Stomach (tissue), 8 donors: ENCODE measurements at regions not wholly inside any gene's neighbourhood (a gene's known extent, or its start where the extent isn't known, plus 50 kb on each side); places are given as distances from the start of the nearest gene placed in this dataset.

Experiments
- DNase-seq, 2 donors: peaks; one replicate each; pipeline versions ENCODE4 v3.0.0 to v3.0.0-alpha.2; 2013 to 2019
- H3K27ac ChIP-seq, 5 donors: fragments of 200-600 bp in 4 of 5; sonication (generic) in 4 of 5; one replicate each; pipeline ENCODE4 v1.5.1; 2013 to 2019; ENCODE audit warnings: mild to moderate bottlenecking in 1 of 5, moderate library complexity in 1 of 5
- H3K27me3 ChIP-seq, 3 donors: fragments of 200-600 bp; sonication (generic); one replicate each; pipeline ENCODE4 v1.5.1; 2017 to 2019; ENCODE audit warnings: mixed run types in 1 of 3
- H3K36me3 ChIP-seq, 4 donors: fragments of 200-600 bp; sonication (generic); 1 replicate in 3 of 4; 2 replicates in 1 of 4; pipeline ENCODE4 v1.5.1; 2016 to 2019
- H3K4me1 ChIP-seq, 4 donors: fragments of 200-600 bp; sonication (generic); one replicate each; pipeline ENCODE4 v1.5.1; 2016 to 2019
- H3K4me3 ChIP-seq, 4 donors: fragments of 200-600 bp; sonication (generic) in 3 of 4; one replicate each; pipeline ENCODE4 v1.5.1; 2016 to 2019; ENCODE audit warnings: mild to moderate bottlenecking in 1 of 4
- H3K9me3 ChIP-seq, 4 donors: fragments of 200-600 bp; sonication (generic); one replicate each; pipeline ENCODE4 v1.5.1; 2016 to 2019
- CTCF ChIP-seq, 7 experiments: fragments of 450-650 bp in 4 of 7; fragments of 200-600 bp in 3 of 7; sonication (generic) in 3 of 7; IDR thresholded peaks; one replicate each; pipeline ENCODE4 v1.5.1; 2016 to 2019; ENCODE audit warnings: antibody characterized with exemption in 7 of 7, control low read depth in 2 of 7, mild to moderate bottlenecking in 1 of 7
- EP300 ChIP-seq: sonication (generic); formaldehyde crosslinking; IDR thresholded peaks from one replicate; pipeline ENCODE4 v1.6.1; 2017; ENCODE audit warnings: antibody characterized with exemption
- POLR2A ChIP-seq, 4 donors: fragments of 450-650 bp; IDR thresholded peaks; one replicate each; pipeline ENCODE4 v1.6.1; 2016; ENCODE audit warnings: antibody characterized with exemption in 4 of 4, control low read depth in 2 of 4, mild to moderate bottlenecking in 1 of 4, moderate library complexity in 1 of 4
- POLR2AphosphoS5 ChIP-seq, 3 donors: sonication (generic); formaldehyde crosslinking; IDR thresholded peaks; one replicate each; pipeline ENCODE4 v1.6.1; 2016; ENCODE audit warnings: antibody characterized with exemption in 3 of 3
- WGBS, 5 donors: extraction: QIAGEN DNeasy Blood & Tissue Kit in 3 of 5; methylation state at CpG; one replicate each; pipeline versions ENCODE4 v1.1.5 to v1.1.7; 2013 to 2018; 5-methylcytosine and 5-hydroxymethylcytosine counted together
- intact Hi-C: fragments of 100-400 bp; cut with DNase I; formaldehyde crosslinking; loops from one replicate; pipeline ENCODE4 v1.15.1; 2023; ENCODE audit warnings: low total_unique reads
- donor health status: healthy with polysubstance abuse.
- donor health status: Bipolar disorder and iron deficiency.
- donor health status: healthy.

- no peaks in the 10 kb centered on the region for H3K27me3 ChIP-seq
- H3K27ac ChIP-seq = no peak overlapping the region
- no peak overlapping the region for H3K4me3 ChIP-seq
- intact Hi-C loops = no loop called here
- peaks cover 0 to 9% (median 0%) of the 10 kb centered on the region in 4 donors for H3K9me3 ChIP-seq
- DNase-seq = no peak
- H3K36me3 ChIP-seq = no peaks in the 10 kb centered on the region
- H3K4me1 ChIP-seq = no peaks in the 10 kb centered on the region
- TF ChIP-seq CTCF (IDR thresholded peaks at IDR 0.05) = no peak
- no peak for TF ChIP-seq EP300
- no peak for TF ChIP-seq POLR2AphosphoS5 (IDR thresholded peaks at IDR 0.05)
- no peak for TF ChIP-seq POLR2A (IDR thresholded peaks at IDR 0.05)
Observed at GRCh38 chr5:63374085-63374484, 588.2 kb downstream of the HTR1A start.

- no peaks in the 10 kb centered on the region for H3K9me3 ChIP-seq
- TF ChIP-seq CTCF (IDR thresholded peaks at IDR 0.05) (no peak), POLR2AphosphoS5 (IDR thresholded peaks at IDR 0.05) (no peak), EP300 (no peak), POLR2A (IDR thresholded peaks at IDR 0.05) (no peak)
- H3K27me3 ChIP-seq = no peaks in the 10 kb centered on the region
- no peak for DNase-seq
- H3K4me3 ChIP-seq = no peak overlapping the region
- H3K36me3 ChIP-seq = no peaks in the 10 kb centered on the region
- 47 to 80% (median 70%) methylated on average over 1 of the region's 1 CpG for WGBS, 5 donors
- intact Hi-C loops = no loop called here
- H3K27ac ChIP-seq = no peak overlapping the region
- no peaks in the 10 kb centered on the region for H3K4me1 ChIP-seq
Observed at GRCh38 chr5:63351164-63351563, 611.1 kb downstream of the HTR1A start.

- Histone ChIP-seq H3K36me3 (no peaks in the 10 kb centered on the region), H3K4me3 (no peak overlapping the region), H3K27ac (no peak overlapping the region), H3K9me3 (peaks cover 0 to 2% (median 0%) of the 10 kb centered on the region in 4 donors), H3K27me3 (no peaks in the 10 kb centered on the region), H3K4me1 (no peaks in the 10 kb centered on the region)
- intact Hi-C loops = no loop called here
- DNase-seq = no peak
- TF ChIP-seq POLR2AphosphoS5 (IDR thresholded peaks at IDR 0.05) (no peak), EP300 (no peak), CTCF (IDR thresholded peaks at IDR 0.05) (no peak), POLR2A (IDR thresholded peaks at IDR 0.05) (no peak)
Observed at GRCh38 chr5:63346451-63346850, 615.8 kb downstream of the HTR1A start.

GRCh38 chr5:63341442-63341841 is 620.8 kb downstream of the HTR1A start:
- 87 to 91% (median 90%) methylated on average over 2 of the region's 2 CpGs for WGBS, 5 donors
- Histone ChIP-seq H3K36me3 (no peaks in the 10 kb centered on the region), H3K4me3 (no peak overlapping the region), H3K27ac (no peak overlapping the region), H3K9me3 (peaks cover 0 to 7% (median 3%) of the 10 kb centered on the region in 4 donors), H3K4me1 (no peaks in the 10 kb centered on the region), H3K27me3 (no peaks in the 10 kb centered on the region)
- intact Hi-C loops = no loop called here
- DNase-seq = no peak
- TF ChIP-seq CTCF (IDR thresholded peaks at IDR 0.05) (no peak), POLR2AphosphoS5 (IDR thresholded peaks at IDR 0.05) (no peak), EP300 (no peak), POLR2A (IDR thresholded peaks at IDR 0.05) (no peak)
